ENCODE measurements at regions not wholly inside any gene's neighbourhood (a gene's known extent, or its start where the extent isn't known, plus 50 kb on each side); places are given as distances from the start of the nearest gene placed in this dataset.
A peak's percentile ranks its signal among the peaks of the same experiment; 100 is the strongest.

DNA sequence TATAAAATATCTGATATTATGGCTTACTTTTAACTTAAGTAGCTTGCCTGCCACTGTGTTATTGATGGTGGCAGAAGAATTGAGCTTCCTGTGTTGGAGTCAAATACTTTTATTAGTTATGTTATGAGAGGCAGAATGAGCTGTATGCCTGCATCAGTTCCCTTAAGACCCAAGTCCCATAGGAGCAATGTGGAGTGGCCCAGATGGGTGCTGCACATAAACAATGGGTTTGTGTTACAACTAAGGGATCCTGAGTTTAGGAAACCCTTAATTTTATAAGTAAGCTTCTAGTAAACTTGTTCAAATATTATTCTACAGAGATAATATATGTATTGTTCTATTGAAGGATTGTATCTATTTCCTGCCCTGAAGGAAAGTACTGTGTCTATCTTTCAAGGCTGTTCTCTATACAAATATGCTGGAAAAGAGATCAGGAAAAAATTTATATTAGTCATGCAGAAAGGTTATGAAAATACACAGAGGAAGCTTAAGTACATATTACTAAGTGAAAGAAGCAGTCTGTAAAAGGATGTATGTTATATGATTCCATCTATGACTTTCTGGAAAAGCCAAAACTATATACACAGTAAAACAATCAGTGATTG is 2018.0 kb upstream of the PCDH20 start:
- Histone ChIP-seq H3K4me2 (ENCODE audit: low read length) (peak overlapping the region; percentile 15), H3K27ac (ENCODE audit: low read depth, low read length) (peak overlapping the region; percentile 48)

GRCh38 chr13:63427170-63427569 is 2011.5 kb upstream of the PCDH20 start:
- no peak overlapping the region for H3K27ac ChIP-seq (ENCODE audit: low read depth, low read length)
- H3K27me3 ChIP-seq (ENCODE audit: insufficient read depth, low read length) = no peaks in the 10 kb centered on the region
- no peak overlapping the region for H2AFZ ChIP-seq (ENCODE audit: low read depth, low read length)
- H3K36me3 ChIP-seq (ENCODE audit: insufficient read depth, low read length) = no peaks in the 10 kb centered on the region
- no peak for FAIRE-seq
- Mint-ChIP-seq H3K9me3 (ENCODE audit: unreplicated experiment) (peaks cover 1% of the 10 kb centered on the region), H3K4me3 (ENCODE audit: unreplicated experiment) (no peak overlapping the region), H3K4me1 (ENCODE audit: low read depth, unreplicated experiment) (no peaks in the 10 kb centered on the region), H3K36me3 (ENCODE audit: low read depth, unreplicated experiment) (no peaks in the 10 kb centered on the region), H3K27ac (ENCODE audit: unreplicated experiment) (no peak overlapping the region), H3K27me3 (ENCODE audit: low read depth, unreplicated experiment) (no peaks in the 10 kb centered on the region)
- H4K20me1 ChIP-seq (ENCODE audit: insufficient read depth, low read length) = no peaks in the 10 kb centered on the region
- no peaks in the 10 kb centered on the region for H3K4me1 ChIP-seq (ENCODE audit: insufficient read depth, low read length)
- H3K4me3 ChIP-seq (ENCODE audit: insufficient read depth, low read depth, low read length) = no peak overlapping the region
- H3K79me2 ChIP-seq (ENCODE audit: insufficient read depth, low read length) = no peaks in the 10 kb centered on the region
- no peak overlapping the region for H3K4me2 ChIP-seq (ENCODE audit: low read length)
- no peak overlapping the region for H3K9ac ChIP-seq (ENCODE audit: low read length)
- no peaks in the 10 kb centered on the region for H3K9me3 ChIP-seq (ENCODE audit: insufficient read depth, low read depth, low read length)
- no peak for DNase-seq (ENCODE audit: low read depth)
- TF ChIP-seq, protein P1, sequence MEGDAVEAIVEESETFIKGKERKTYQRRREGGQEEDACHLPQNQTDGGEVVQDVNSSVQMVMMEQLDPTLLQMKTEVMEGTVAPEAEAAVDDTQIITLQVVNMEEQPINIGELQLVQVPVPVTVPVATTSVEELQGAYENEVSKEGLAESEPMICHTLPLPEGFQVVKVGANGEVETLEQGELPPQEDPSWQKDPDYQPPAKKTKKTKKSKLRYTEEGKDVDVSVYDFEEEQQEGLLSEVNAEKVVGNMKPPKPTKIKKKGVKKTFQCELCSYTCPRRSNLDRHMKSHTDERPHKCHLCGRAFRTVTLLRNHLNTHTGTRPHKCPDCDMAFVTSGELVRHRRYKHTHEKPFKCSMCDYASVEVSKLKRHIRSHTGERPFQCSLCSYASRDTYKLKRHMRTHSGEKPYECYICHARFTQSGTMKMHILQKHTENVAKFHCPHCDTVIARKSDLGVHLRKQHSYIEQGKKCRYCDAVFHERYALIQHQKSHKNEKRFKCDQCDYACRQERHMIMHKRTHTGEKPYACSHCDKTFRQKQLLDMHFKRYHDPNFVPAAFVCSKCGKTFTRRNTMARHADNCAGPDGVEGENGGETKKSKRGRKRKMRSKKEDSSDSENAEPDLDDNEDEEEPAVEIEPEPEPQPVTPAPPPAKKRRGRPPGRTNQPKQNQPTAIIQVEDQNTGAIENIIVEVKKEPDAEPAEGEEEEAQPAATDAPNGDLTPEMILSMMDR (IDR thresholded peaks at IDR 0.05; ENCODE audit: insufficient read depth, low read depth, low read length) = no peak
- TF ChIP-seq EZH2 (IDR thresholded peaks at IDR 0.05; ENCODE audit: insufficient read depth, low read length) = no peak

More for the DNA sequence above, 2018.0 kb upstream of the PCDH20 start:
- H3K4me1 ChIP-seq (ENCODE audit: insufficient read depth, low read length) = peaks cover 13% of the 10 kb centered on the region
- H4K20me1 ChIP-seq (ENCODE audit: insufficient read depth, low read length) = no peaks in the 10 kb centered on the region
- no peaks in the 10 kb centered on the region for H3K36me3 ChIP-seq (ENCODE audit: insufficient read depth, low read length)
- peak overlapping the region; percentile 2 for H3K9ac ChIP-seq (ENCODE audit: low read length)
- no peaks in the 10 kb centered on the region for H3K9me3 ChIP-seq (ENCODE audit: insufficient read depth, low read depth, low read length)
- H3K9me3 Mint-ChIP-seq (ENCODE audit: unreplicated experiment) = no peaks in the 10 kb centered on the region
- no peaks in the 10 kb centered on the region for H3K27me3 Mint-ChIP-seq (ENCODE audit: low read depth, unreplicated experiment)
- peak; percentile 70 for FAIRE-seq
- no peak overlapping the region for H3K27ac Mint-ChIP-seq (ENCODE audit: unreplicated experiment)
- H3K79me2 ChIP-seq (ENCODE audit: insufficient read depth, low read length) = no peaks in the 10 kb centered on the region
- no peak overlapping the region for H2AFZ ChIP-seq (ENCODE audit: low read depth, low read length)
- TF ChIP-seq EZH2 (IDR thresholded peaks at IDR 0.05; ENCODE audit: insufficient read depth, low read length) = no peak
- TF ChIP-seq, protein P1 (IDR thresholded peaks at IDR 0.05; ENCODE audit: insufficient read depth, low read depth, low read length) = no peak
- no peak overlapping the region for H3K4me3 ChIP-seq (ENCODE audit: insufficient read depth, low read depth, low read length)
- H3K27me3 ChIP-seq (ENCODE audit: insufficient read depth, low read length) = no peaks in the 10 kb centered on the region
- H3K4me3 Mint-ChIP-seq (ENCODE audit: unreplicated experiment) = no peak overlapping the region
- peaks cover 17% of the 10 kb centered on the region for H3K4me1 Mint-ChIP-seq (ENCODE audit: low read depth, unreplicated experiment)
- peak; percentile 62 for DNase-seq (ENCODE audit: low read depth)
- no peaks in the 10 kb centered on the region for H3K36me3 Mint-ChIP-seq (ENCODE audit: low read depth, unreplicated experiment)

DNA sequence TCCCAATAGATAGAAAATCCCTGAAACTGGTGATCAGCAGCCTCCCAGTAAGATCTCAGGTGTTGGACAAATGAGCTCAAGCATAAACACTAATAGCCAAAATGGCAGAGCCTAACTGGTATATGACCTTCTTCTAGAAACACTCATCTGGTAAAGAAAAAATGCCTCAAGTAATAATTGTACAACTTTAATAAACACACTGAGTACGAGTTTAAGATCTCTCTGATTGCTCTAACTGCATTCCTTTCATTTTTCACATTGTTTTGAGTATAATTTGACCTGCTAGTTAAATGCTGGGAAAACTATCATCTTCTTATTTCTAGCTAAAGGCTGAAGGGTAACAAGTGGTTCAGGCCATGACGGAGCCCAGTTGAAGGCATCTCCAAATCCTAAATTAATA is 2009.5 kb upstream of the PCDH20 start:
- Mint-ChIP-seq H3K4me3 (ENCODE audit: unreplicated experiment) (no peak overlapping the region), H3K27me3 (ENCODE audit: low read depth, unreplicated experiment) (no peaks in the 10 kb centered on the region), H3K27ac (ENCODE audit: unreplicated experiment) (no peak overlapping the region), H3K4me1 (ENCODE audit: low read depth, unreplicated experiment) (no peaks in the 10 kb centered on the region), H3K36me3 (ENCODE audit: low read depth, unreplicated experiment) (no peaks in the 10 kb centered on the region), H3K9me3 (ENCODE audit: unreplicated experiment) (peaks cover 1% of the 10 kb centered on the region)
- DNase-seq (ENCODE audit: low read depth) (peak; percentile 36), FAIRE-seq (no peak)
- no peak overlapping the region for H3K4me3 ChIP-seq (ENCODE audit: insufficient read depth, low read depth, low read length)
- H4K20me1 ChIP-seq (ENCODE audit: insufficient read depth, low read length) = no peaks in the 10 kb centered on the region
- no peaks in the 10 kb centered on the region for H3K79me2 ChIP-seq (ENCODE audit: insufficient read depth, low read length)
- H3K4me2 ChIP-seq (ENCODE audit: low read length) = no peak overlapping the region
- no peak for TF ChIP-seq EZH2 (IDR thresholded peaks at IDR 0.05; ENCODE audit: insufficient read depth, low read length)
- TF ChIP-seq, protein P1 (IDR thresholded peaks at IDR 0.05; ENCODE audit: insufficient read depth, low read depth, low read length) = no peak
- H3K27ac ChIP-seq (ENCODE audit: low read depth, low read length) = no peak overlapping the region
- no peaks in the 10 kb centered on the region for H3K36me3 ChIP-seq (ENCODE audit: insufficient read depth, low read length)
- H3K27me3 ChIP-seq (ENCODE audit: insufficient read depth, low read length) = no peaks in the 10 kb centered on the region
- H2AFZ ChIP-seq (ENCODE audit: low read depth, low read length) = peak overlapping the region; percentile 15
- no peaks in the 10 kb centered on the region for H3K4me1 ChIP-seq (ENCODE audit: insufficient read depth, low read length)
- no peaks in the 10 kb centered on the region for H3K9me3 ChIP-seq (ENCODE audit: insufficient read depth, low read depth, low read length)
- no peak overlapping the region for H3K9ac ChIP-seq (ENCODE audit: low read length)

All from astrocyte (in vitro differentiated cells and primary cell).